Activated T-helper 2 cell treated with anti-CD3 and anti-CD28 coated beads, Interferon-gamma antibody, Interleukin-2, Interleukin-4, amounts not matched to agents 10 μg/mL and 5 μg/mL and 100 μg/mL, durations not matched to agents 14 hours and 24 hours and 36 hours (primary cell): ENCODE measurements at regions not wholly inside any gene's neighbourhood (a gene's known extent, or its start where the extent isn't known, plus 50 kb on each side); places are given as distances from the start of the nearest gene placed in this dataset.

Experiments used
- DNase-seq: peaks from one replicate; pipeline ENCODE4 v3.0.0; 2021; ENCODE audit warnings: low spot score
- H3K27ac Mint-ChIP-seq: one replicate; pipeline ENCODE4 v1.8.0; 2021; ENCODE audit warnings: mixed read lengths
- H3K27me3 Mint-ChIP-seq: one replicate; pipeline ENCODE4 v1.8.0; 2021; ENCODE audit warnings: low read depth, mixed read lengths
- H3K36me3 Mint-ChIP-seq: one replicate; pipeline ENCODE4 v1.8.0; 2021; ENCODE audit warnings: low read depth, mixed read lengths
- H3K4me1 Mint-ChIP-seq: one replicate; pipeline ENCODE4 v1.8.0; 2021; ENCODE audit warnings: low read depth, mixed read lengths
- H3K4me3 Mint-ChIP-seq: one replicate; pipeline ENCODE4 v1.8.0; 2021; ENCODE audit warnings: low read depth, mild to moderate bottlenecking, moderate library complexity, mixed read lengths
- H3K9me3 Mint-ChIP-seq: one replicate; pipeline ENCODE4 v1.8.0; 2021; ENCODE audit warnings: mixed read lengths
- intact Hi-C: fragments of 100-400 bp; cut with micrococcal nuclease; formaldehyde crosslinking; loops from one replicate; pipeline ENCODE4 v1.15.1; 2023

DNA sequence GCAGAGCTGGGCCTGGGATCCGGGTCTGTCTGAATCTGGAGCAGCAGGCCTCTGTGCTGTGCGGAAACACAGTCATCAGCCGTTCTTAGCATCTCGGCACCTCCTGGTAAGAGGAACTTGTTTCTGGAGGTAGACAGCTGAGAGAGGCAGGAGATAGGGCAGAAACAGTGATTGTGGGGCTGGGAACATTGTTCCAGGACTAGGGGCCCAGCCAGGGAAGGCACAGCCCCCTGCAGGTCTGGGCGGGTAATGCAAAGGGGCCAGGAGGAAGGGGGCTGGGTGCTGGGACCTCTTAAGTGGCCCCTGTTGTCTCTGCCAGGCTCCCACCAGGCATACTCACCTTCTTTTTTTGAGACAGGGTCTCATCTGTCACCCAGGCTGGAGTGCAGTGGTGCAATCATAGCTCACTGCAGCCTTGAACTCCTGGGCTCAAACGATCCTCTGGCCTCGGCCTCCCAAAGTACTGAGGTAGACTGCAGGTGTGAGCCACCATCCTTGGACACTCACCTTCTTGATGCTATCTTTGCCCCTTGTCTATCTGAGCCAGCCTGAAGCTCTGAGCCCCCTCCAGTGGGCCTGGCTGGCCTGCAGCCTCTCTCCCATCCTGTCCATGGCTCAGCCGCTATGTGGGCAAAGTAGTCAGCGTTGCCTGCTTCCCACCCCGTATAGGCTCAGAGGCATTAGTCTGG, 134.3 kb upstream of the ZBTB40 start:
- Mint-ChIP-seq H3K27ac (no peak overlapping the region), H3K36me3 (no peaks in the 10 kb centered on the region), H3K9me3 (no peaks in the 10 kb centered on the region), H3K27me3 (peaks cover 7% of the 10 kb centered on the region), H3K4me1 (no peaks in the 10 kb centered on the region), H3K4me3 (no peak overlapping the region)
- no peak for DNase-seq
- intact Hi-C loops = no loop called here

- Mint-ChIP-seq H3K4me3 (no peak overlapping the region), H3K36me3 (no peaks in the 10 kb centered on the region), H3K27ac (no peak overlapping the region), H3K27me3 (peaks cover 7% of the 10 kb centered on the region), H3K4me1 (no peaks in the 10 kb centered on the region), H3K9me3 (no peaks in the 10 kb centered on the region)
- intact Hi-C loops = no loop called here
- no peak for DNase-seq
Observed at GRCh38 chr1:22317920-22318243, 133.8 kb upstream of the ZBTB40 start.

GRCh38 chr1:22318279-22318981, 133.2 kb upstream of the ZBTB40 start:
- Mint-ChIP-seq H3K27me3 (peaks cover 7% of the 10 kb centered on the region), H3K4me3 (no peak overlapping the region), H3K36me3 (no peaks in the 10 kb centered on the region), H3K27ac (no peak overlapping the region), H3K9me3 (no peaks in the 10 kb centered on the region), H3K4me1 (no peaks in the 10 kb centered on the region)
- intact Hi-C loops = no loop called here
- no peak for DNase-seq

GRCh38 chr1:22319608-22320007, 132.0 kb upstream of the ZBTB40 start:
- no peaks in the 10 kb centered on the region for H3K36me3 Mint-ChIP-seq
- no peak for DNase-seq
- no peak overlapping the region for H3K27ac Mint-ChIP-seq
- no peaks in the 10 kb centered on the region for H3K9me3 Mint-ChIP-seq
- H3K4me3 Mint-ChIP-seq = no peak overlapping the region
- peaks cover 7% of the 10 kb centered on the region for H3K27me3 Mint-ChIP-seq
- intact Hi-C loops = no loop called here
- H3K4me1 Mint-ChIP-seq = no peaks in the 10 kb centered on the region

- H3K36me3 Mint-ChIP-seq = no peaks in the 10 kb centered on the region
- intact Hi-C loops = no loop called here
- no peak overlapping the region for H3K27ac Mint-ChIP-seq
- peaks cover 7% of the 10 kb centered on the region for H3K27me3 Mint-ChIP-seq
- H3K9me3 Mint-ChIP-seq = no peaks in the 10 kb centered on the region
- H3K4me1 Mint-ChIP-seq = no peaks in the 10 kb centered on the region
- H3K4me3 Mint-ChIP-seq = no peak overlapping the region
- DNase-seq = no peak
Observed at GRCh38 chr1:22320587-22321344, 130.9 kb upstream of the ZBTB40 start.

DNA sequence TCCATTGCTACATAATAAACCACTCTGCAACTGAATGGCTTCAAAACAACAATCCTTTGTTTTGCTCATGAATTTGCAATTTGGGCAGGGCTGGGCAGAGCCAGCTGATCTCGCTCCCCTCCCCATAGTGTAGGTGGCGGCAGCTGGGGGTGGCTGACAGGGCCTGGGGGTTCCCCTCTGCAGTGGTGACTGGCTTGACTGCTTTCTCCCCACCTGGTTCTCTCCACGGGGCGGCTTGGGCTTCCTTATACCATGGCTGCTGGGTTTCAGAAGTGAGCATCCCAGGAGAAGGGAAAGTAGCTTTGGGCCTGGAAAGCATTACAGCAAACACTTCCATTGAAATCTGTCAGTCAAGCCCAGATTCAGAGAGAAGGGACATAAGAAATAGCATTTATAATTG, 129.7 kb upstream of the ZBTB40 start:
- no peak for DNase-seq
- no peaks in the 10 kb centered on the region for H3K36me3 Mint-ChIP-seq
- no peak overlapping the region for H3K4me3 Mint-ChIP-seq
- H3K27me3 Mint-ChIP-seq = peaks cover 7% of the 10 kb centered on the region
- no peaks in the 10 kb centered on the region for H3K4me1 Mint-ChIP-seq
- intact Hi-C loops = no loop called here
- H3K27ac Mint-ChIP-seq = no peak overlapping the region
- H3K9me3 Mint-ChIP-seq = no peaks in the 10 kb centered on the region

GRCh38 chr1:22323141-22323845, 128.4 kb upstream of the ZBTB40 start:
- Mint-ChIP-seq H3K9me3 (no peaks in the 10 kb centered on the region), H3K27ac (no peak overlapping the region), H3K4me1 (no peaks in the 10 kb centered on the region), H3K4me3 (no peak overlapping the region), H3K36me3 (no peaks in the 10 kb centered on the region), H3K27me3 (peaks cover 3% of the 10 kb centered on the region)
- intact Hi-C loops = no loop called here
- no peak for DNase-seq

DNA sequence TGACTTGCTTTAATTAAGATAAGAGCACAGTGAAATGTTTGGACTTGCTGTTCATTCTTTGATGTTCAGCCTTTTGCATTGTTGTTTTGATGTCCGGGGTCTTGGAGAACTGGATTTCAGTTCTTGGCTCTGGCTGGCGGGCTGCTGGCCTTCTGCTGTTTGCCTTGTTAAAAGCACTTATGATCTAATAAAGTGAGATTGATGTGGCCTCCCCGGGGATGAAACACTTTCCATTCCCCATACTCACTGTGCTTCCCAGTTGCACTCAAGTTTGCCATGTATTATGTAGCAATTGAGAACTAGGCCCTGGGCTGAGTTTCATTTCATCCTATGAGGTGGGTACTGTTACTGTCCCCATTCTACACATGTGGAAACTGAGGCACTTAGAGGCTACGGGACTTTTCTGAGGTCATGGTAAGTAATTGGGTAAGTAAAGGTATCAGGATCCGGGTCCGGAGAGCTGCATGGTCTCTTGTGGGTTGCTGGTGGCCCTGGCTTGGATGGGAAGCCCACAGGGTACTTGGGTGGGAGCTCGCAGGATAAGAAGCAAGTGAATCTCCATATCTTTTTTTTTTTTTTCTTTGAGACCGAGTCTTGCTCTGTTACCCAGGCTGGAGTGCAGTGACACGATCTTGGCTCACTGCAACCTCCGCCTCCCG, 127.7 kb upstream of the ZBTB40 start:
- no peaks in the 10 kb centered on the region for H3K36me3 Mint-ChIP-seq
- no peak for DNase-seq
- intact Hi-C loops = no loop called here
- no peaks in the 10 kb centered on the region for H3K9me3 Mint-ChIP-seq
- H3K4me1 Mint-ChIP-seq = no peaks in the 10 kb centered on the region
- H3K27ac Mint-ChIP-seq = no peak overlapping the region
- H3K4me3 Mint-ChIP-seq = no peak overlapping the region
- peaks cover 3% of the 10 kb centered on the region for H3K27me3 Mint-ChIP-seq

DNA sequence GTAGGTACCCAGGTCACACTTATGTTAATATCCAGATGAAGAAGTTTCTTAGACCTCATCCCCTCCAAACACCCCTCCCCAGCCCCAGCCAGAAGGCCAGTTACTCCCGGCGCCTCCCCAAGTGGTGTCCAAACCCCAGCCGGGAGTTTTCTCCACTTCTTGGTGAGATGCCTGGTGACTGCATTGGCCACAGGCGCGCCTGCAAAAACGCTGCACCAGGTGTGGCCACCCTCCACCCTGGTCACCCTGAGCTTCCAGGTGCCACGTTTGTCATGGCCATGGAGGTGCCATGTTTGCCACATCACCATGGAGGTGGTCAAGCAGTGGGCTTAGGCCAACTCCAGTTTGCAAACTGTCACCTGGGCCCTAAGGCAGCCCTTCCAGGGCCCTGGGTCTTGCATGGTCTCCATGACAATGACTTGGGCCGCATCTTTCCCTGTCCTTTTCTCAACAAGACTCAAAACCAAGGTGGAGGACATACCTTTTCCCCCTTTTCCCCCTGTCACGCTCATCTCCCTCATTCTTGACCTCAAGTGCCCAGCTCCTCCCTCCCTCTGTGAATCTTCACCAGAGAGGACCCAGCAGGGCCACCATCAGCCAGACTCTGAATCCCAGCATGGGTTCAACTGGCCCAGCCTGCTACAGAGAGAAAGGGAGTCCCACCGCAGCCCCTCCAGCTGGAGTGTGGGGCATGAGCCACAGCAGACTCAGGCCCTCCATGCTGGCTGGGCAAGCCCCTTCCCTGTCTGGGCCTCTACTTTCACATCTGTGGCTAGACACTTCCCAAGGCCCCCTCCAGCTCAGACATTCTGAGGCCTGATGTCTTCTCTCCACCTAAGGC, 125.9 kb upstream of the ZBTB40 start:
- intact Hi-C loops = no loop called here
- no peaks in the 10 kb centered on the region for H3K9me3 Mint-ChIP-seq
- no peaks in the 10 kb centered on the region for H3K4me1 Mint-ChIP-seq
- H3K27ac Mint-ChIP-seq = no peak overlapping the region
- no peak for DNase-seq
- H3K27me3 Mint-ChIP-seq = no peaks in the 10 kb centered on the region
- no peak overlapping the region for H3K4me3 Mint-ChIP-seq
- H3K36me3 Mint-ChIP-seq = no peaks in the 10 kb centered on the region

DNA sequence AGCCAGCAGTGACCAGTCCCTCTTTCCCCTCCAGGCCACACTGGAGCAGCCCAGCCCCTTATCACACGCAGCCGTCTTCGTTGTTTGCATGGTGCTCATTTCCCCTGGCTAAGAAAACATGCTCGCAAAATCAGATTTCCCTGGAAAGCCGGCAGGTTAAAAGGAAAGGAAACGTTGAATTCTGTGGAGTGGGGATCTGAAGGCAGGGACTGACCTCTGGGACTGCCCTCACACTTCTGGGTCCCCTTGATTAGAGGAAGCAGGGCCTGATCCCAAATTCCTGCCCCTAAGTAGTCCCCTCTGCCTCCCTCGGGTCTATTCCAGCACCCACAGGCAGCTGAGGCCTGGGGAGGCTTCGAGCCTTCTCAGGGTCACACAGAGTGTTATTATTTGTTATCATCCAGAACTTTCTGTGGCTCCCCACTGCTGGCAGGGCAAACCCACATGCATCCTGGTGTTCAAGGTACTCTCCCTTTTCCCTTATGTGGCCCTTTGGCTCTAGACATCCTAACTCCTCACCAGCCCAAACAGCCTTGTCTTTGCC, 125.2 kb upstream of the ZBTB40 start:
- Mint-ChIP-seq H3K4me3 (no peak overlapping the region), H3K36me3 (no peaks in the 10 kb centered on the region), H3K27ac (no peak overlapping the region), H3K9me3 (no peaks in the 10 kb centered on the region), H3K4me1 (no peaks in the 10 kb centered on the region), H3K27me3 (no peaks in the 10 kb centered on the region)
- intact Hi-C loops = no loop called here
- DNase-seq = no peak

- Mint-ChIP-seq H3K36me3 (no peaks in the 10 kb centered on the region), H3K9me3 (no peaks in the 10 kb centered on the region), H3K27me3 (no peaks in the 10 kb centered on the region), H3K4me3 (no peak overlapping the region), H3K4me1 (no peaks in the 10 kb centered on the region), H3K27ac (no peak overlapping the region)
- DNase-seq = no peak
- intact Hi-C loops = no loop called here
Observed at GRCh38 chr1:22326931-22327330, 124.7 kb upstream of the ZBTB40 start.

DNA sequence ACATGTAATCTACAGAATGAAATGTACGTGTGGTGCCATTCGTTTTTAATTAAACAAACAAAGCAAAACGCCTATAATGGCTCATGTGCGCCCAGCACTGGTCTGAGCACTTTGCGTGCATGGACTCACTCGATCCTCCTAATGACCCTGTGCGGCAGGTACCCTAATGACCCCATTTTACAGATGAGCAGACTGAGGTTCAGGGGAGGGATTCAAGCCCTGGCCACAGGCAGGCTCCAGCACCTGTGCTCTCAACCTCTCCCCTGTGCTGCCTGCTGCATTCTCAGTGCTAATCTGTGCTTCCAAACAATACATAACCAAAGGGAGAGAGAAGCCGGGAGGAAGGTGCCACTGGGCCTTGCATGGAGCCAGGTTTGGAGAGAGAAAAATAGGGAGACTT, 124.2 kb upstream of the ZBTB40 start:
- Mint-ChIP-seq H3K36me3 (no peaks in the 10 kb centered on the region), H3K27me3 (no peaks in the 10 kb centered on the region), H3K4me3 (no peak overlapping the region), H3K27ac (no peak overlapping the region), H3K4me1 (no peaks in the 10 kb centered on the region), H3K9me3 (no peaks in the 10 kb centered on the region)
- intact Hi-C loops = no loop called here
- DNase-seq = no peak
